ENCODE measurements at regions not wholly inside any gene's neighbourhood (a gene's known extent, or its start where the extent isn't known, plus 50 kb on each side); places are given as distances from the start of the nearest gene placed in this dataset.

GRCh38 chr6:19380293-19380692, 456.9 kb upstream of the ID4 start:
- TF ChIP-seq POLR2AphosphoS5 (IDR thresholded peaks at IDR 0.05; ENCODE audit: insufficient read depth, low read depth, low read length): no peak
- no peak for TF ChIP-seq CTCF (IDR thresholded peaks at IDR 0.05; ENCODE audit: extremely low read depth in 1 of 2, insufficient read depth in 1 of 2, low read depth in 1 of 2, low read length in 2 of 2)
- TF ChIP-seq POLR2A (IDR thresholded peaks at IDR 0.05; ENCODE audit: low read depth, low read length): no peak
- no peak for TF ChIP-seq MYC (IDR thresholded peaks at IDR 0.05; ENCODE audit: low read depth, low read length)
- TF ChIP-seq JUN (IDR thresholded peaks at IDR 0.05; ENCODE audit: borderline replicate concordance, insufficient read depth, insufficient read length, low read depth): no peak
- no peak for TF ChIP-seq FOS (IDR thresholded peaks at IDR 0.05; ENCODE audit: borderline replicate concordance, insufficient read depth, low read length)

Measured in endothelial cell of umbilical vein (primary cell).